AG04450 (cell line): ENCODE measurements at regions not wholly inside any gene's neighbourhood (a gene's known extent, or its start where the extent isn't known, plus 50 kb on each side); places are given as distances from the start of the nearest gene placed in this dataset.

Experiments
- CTCF ChIA-PET: fragments of 300-600, 350-600 bp; formaldehyde crosslinking; extraction: SDS; loops from one replicate; lab custom pipeline; 2022; ENCODE audit warnings: antibody characterized with exemption, inconsistent platforms; lab: Charles Lee
- POLR2A ChIA-PET: fragments of 350-600 bp; formaldehyde crosslinking; extraction: SDS; loops from one replicate; lab custom pipeline; 2021; ENCODE audit warnings: antibody characterized with exemption, inconsistent platforms; lab: Yijun Ruan, JAX
- DNase-seq: peaks from one replicate; pipeline ENCODE4 v3.0.0-alpha.2; 2011; ENCODE audit warnings: low read depth, low spot score
- H3K27ac ChIP-seq: one replicate; pipeline ENCODE4 v1.5.1; 2012; ENCODE audit warnings: low read depth, low read length, control low read depth
- H3K27me3 ChIP-seq: one replicate; pipeline ENCODE4 v1.6.0; 2012; ENCODE audit warnings: low read length; ENCODE audit not compliant: control insufficient read depth, insufficient read depth
- H3K4me3 ChIP-seq: 2 replicates; pipeline ENCODE4 v1.5.1; 2011; ENCODE audit warnings: mild to moderate bottlenecking, low read depth, low read length, control low read depth
- H3K9me3 ChIP-seq: 2 replicates; pipeline ENCODE4 v1.5.1; 2012; ENCODE audit warnings: low read length; ENCODE audit not compliant: control insufficient read depth, insufficient read depth
- CTCF ChIP-seq: IDR thresholded peaks from 2 replicates; pipeline ENCODE4 v1.5.1; 2011; ENCODE audit warnings: low read depth, low read length, control low read depth, inconsistent platforms

GRCh38 chr13:105345730-105346129 is 1189.7 kb downstream of the EFNB2 start:
- Histone ChIP-seq H3K9me3 (no peaks in the 10 kb centered on the region), H3K27me3 (no peaks in the 10 kb centered on the region), H3K4me3 (no peak overlapping the region), H3K27ac (no peak overlapping the region)
- ChIA-PET POLR2A (interaction anchor here (1.1 kb wide), 1 partner anchor 12 kb away, joined by 4 read pairs; no protein-coding TSS in a partner anchor), CTCF (no interaction called here)
- TF ChIP-seq CTCF: no peak
- DNase-seq: no peak

- no peak for TF ChIP-seq CTCF
- Histone ChIP-seq H3K27me3 (no peaks in the 10 kb centered on the region), H3K4me3 (no peak overlapping the region), H3K27ac (no peak overlapping the region), H3K9me3 (no peaks in the 10 kb centered on the region)
- no peak for DNase-seq
- ChIA-PET POLR2A (no interaction called here), CTCF (interaction anchor here (0.6 kb wide), 1 partner anchor 1194 kb away, joined by 4 read pairs; no protein-coding TSS in a partner anchor)
Observed at GRCh38 chr13:105345131-105345530, 1190.3 kb downstream of the EFNB2 start.

- CTCF ChIA-PET: interaction anchor here (1.5 kb wide), 1 partner anchor 141 kb away, joined by 4 read pairs; no protein-coding TSS in a partner anchor
- TF ChIP-seq CTCF: no peak
- H3K27ac ChIP-seq: no peak overlapping the region
- no peaks in the 10 kb centered on the region for H3K27me3 ChIP-seq
- DNase-seq: no peak
- H3K9me3 ChIP-seq: no peaks in the 10 kb centered on the region
- no peak overlapping the region for H3K4me3 ChIP-seq
- POLR2A ChIA-PET: interaction anchor here (0.6 kb wide), 1 partner anchor 1189 kb away, joined by 3 read pairs; no protein-coding TSS in a partner anchor
Observed at GRCh38 chr13:105343134-105343806, 1192.2 kb downstream of the EFNB2 start.

GRCh38 chr13:105342281-105342820 is 1193.1 kb downstream of the EFNB2 start:
- Histone ChIP-seq H3K9me3 (no peaks in the 10 kb centered on the region), H3K27me3 (no peaks in the 10 kb centered on the region), H3K4me3 (no peak overlapping the region), H3K27ac (no peak overlapping the region)
- CTCF ChIA-PET: no interaction called here
- no peak for DNase-seq
- POLR2A ChIA-PET: no interaction called here
- TF ChIP-seq CTCF: no peak

- no peak for DNase-seq
- CTCF ChIA-PET: no interaction called here
- Histone ChIP-seq H3K27me3 (no peaks in the 10 kb centered on the region), H3K27ac (no peak overlapping the region), H3K9me3 (no peaks in the 10 kb centered on the region), H3K4me3 (no peak overlapping the region)
- no peak for TF ChIP-seq CTCF
- POLR2A ChIA-PET: no interaction called here
Observed at GRCh38 chr13:105341758-105342157, 1193.7 kb downstream of the EFNB2 start.
